ENCODE measurements at regions not wholly inside any gene's neighbourhood (a gene's known extent, or its start where the extent isn't known, plus 50 kb on each side); places are given as distances from the start of the nearest gene placed in this dataset.

GRCh38 chr21:35811191-35811806 is 249.0 kb downstream of the SETD4 start:
- POLR2A ChIA-PET = no interaction called here
- FAIRE-seq = no peak

GRCh38 chr21:35810431-35810970 is 249.8 kb downstream of the SETD4 start:
- Histone ChIP-seq H3K4me1 (no peaks in the 10 kb centered on the region), H3K27ac (no peak overlapping the region), H3K9me3 (no peaks in the 10 kb centered on the region), H3K4me3 (no peak overlapping the region), H3K4me2 (no peak overlapping the region)
- ATAC-seq = no peak
- ChIA-PET POLR2A (no interaction called here), CTCF (interaction anchor here (0.8 kb wide), 1 partner anchor 9 kb away, joined by 3 read pairs; no protein-coding TSS in a partner anchor)
- FAIRE-seq = no peak
- 60% methylated on average over 7 of the region's 7 CpGs for WGBS (ENCODE audit: missing lambda C conversion rate)
- no peak for TF ChIP-seq KDM5A (IDR thresholded peaks at IDR 0.05)
- TF ChIP-seq HES2 (IDR thresholded peaks at IDR 0.05) = no peak
- TF ChIP-seq, protein P1, sequence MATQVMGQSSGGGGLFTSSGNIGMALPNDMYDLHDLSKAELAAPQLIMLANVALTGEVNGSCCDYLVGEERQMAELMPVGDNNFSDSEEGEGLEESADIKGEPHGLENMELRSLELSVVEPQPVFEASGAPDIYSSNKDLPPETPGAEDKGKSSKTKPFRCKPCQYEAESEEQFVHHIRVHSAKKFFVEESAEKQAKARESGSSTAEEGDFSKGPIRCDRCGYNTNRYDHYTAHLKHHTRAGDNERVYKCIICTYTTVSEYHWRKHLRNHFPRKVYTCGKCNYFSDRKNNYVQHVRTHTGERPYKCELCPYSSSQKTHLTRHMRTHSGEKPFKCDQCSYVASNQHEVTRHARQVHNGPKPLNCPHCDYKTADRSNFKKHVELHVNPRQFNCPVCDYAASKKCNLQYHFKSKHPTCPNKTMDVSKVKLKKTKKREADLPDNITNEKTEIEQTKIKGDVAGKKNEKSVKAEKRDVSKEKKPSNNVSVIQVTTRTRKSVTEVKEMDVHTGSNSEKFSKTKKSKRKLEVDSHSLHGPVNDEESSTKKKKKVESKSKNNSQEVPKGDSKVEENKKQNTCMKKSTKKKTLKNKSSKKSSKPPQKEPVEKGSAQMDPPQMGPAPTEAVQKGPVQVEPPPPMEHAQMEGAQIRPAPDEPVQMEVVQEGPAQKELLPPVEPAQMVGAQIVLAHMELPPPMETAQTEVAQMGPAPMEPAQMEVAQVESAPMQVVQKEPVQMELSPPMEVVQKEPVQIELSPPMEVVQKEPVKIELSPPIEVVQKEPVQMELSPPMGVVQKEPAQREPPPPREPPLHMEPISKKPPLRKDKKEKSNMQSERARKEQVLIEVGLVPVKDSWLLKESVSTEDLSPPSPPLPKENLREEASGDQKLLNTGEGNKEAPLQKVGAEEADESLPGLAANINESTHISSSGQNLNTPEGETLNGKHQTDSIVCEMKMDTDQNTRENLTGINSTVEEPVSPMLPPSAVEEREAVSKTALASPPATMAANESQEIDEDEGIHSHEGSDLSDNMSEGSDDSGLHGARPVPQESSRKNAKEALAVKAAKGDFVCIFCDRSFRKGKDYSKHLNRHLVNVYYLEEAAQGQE (IDR thresholded peaks at IDR 0.05) = no peak
- TF ChIP-seq ESRRA (IDR thresholded peaks at IDR 0.05; ENCODE audit: borderline replicate concordance, low read length) = no peak
- no peak for TF ChIP-seq HOXB13 (CRISPR knock-in tag; IDR thresholded peaks at IDR 0.05; ENCODE audit: low read depth)
- no peak for TF ChIP-seq EHMT2 (IDR thresholded peaks at IDR 0.05; ENCODE audit: low read depth)
- no peak for TF ChIP-seq EHF (CRISPR knock-in tag; IDR thresholded peaks at IDR 0.05)
- no peak for TF ChIP-seq MAZ (IDR thresholded peaks at IDR 0.05; ENCODE audit: borderline replicate concordance, low read depth, low read length)
- no peak for TF ChIP-seq ZC3H11A (IDR thresholded peaks at IDR 0.05)
- no peak for TF ChIP-seq ZFP36 (IDR thresholded peaks at IDR 0.05; ENCODE audit: borderline replicate concordance, partially characterized antibody)
- no peak for TF ChIP-seq HOXA7 (CRISPR knock-in tag; IDR thresholded peaks at IDR 0.05)
- TF ChIP-seq GATA3 (IDR thresholded peaks at IDR 0.05; ENCODE audit: borderline replicate concordance) = no peak
- TF ChIP-seq, protein P2, sequence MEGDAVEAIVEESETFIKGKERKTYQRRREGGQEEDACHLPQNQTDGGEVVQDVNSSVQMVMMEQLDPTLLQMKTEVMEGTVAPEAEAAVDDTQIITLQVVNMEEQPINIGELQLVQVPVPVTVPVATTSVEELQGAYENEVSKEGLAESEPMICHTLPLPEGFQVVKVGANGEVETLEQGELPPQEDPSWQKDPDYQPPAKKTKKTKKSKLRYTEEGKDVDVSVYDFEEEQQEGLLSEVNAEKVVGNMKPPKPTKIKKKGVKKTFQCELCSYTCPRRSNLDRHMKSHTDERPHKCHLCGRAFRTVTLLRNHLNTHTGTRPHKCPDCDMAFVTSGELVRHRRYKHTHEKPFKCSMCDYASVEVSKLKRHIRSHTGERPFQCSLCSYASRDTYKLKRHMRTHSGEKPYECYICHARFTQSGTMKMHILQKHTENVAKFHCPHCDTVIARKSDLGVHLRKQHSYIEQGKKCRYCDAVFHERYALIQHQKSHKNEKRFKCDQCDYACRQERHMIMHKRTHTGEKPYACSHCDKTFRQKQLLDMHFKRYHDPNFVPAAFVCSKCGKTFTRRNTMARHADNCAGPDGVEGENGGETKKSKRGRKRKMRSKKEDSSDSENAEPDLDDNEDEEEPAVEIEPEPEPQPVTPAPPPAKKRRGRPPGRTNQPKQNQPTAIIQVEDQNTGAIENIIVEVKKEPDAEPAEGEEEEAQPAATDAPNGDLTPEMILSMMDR (IDR thresholded peaks at IDR 0.05) = no peak
- TF ChIP-seq, protein P3, sequence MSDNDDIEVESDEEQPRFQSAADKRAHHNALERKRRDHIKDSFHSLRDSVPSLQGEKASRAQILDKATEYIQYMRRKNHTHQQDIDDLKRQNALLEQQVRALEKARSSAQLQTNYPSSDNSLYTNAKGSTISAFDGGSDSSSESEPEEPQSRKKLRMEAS (IDR thresholded peaks at IDR 0.05) = no peak
- no peak for TF ChIP-seq RARB (CRISPR knock-in tag; IDR thresholded peaks at IDR 0.05)
- TF ChIP-seq POLR2AphosphoS2 (conservative IDR thresholded peaks at IDR 0.05; ENCODE audit: low read length) = no peak
- no peak for TF ChIP-seq SMC3 (IDR thresholded peaks at IDR 0.05)
- no peak for DNase-seq (ENCODE audit: low read depth in 1 of 2, low spot score in 1 of 2)

More at GRCh38 chr21:35811191-35811806, 249.0 kb downstream of the SETD4 start:
- H3K4me3 ChIP-seq = no peak overlapping the region
- no peak overlapping the region for H3K4me2 ChIP-seq
- no peak overlapping the region for H3K27ac ChIP-seq
- 50% methylated on average over 10 of the region's 10 CpGs for WGBS (ENCODE audit: missing lambda C conversion rate)
- H3K9me3 ChIP-seq = no peaks in the 10 kb centered on the region
- DNase-seq (ENCODE audit: low read depth in 1 of 2, low spot score in 1 of 2) = no peak
- H3K4me1 ChIP-seq = no peaks in the 10 kb centered on the region
- TF ChIP-seq EHMT2 (IDR thresholded peaks at IDR 0.05; ENCODE audit: low read depth) (no peak), KDM5A (IDR thresholded peaks at IDR 0.05) (no peak), ZC3H11A (IDR thresholded peaks at IDR 0.05) (no peak), CHD2 (IDR thresholded peaks at IDR 0.05; ENCODE audit: low read length, partially characterized antibody) (no peak), RNF2 (IDR thresholded peaks at IDR 0.05; ENCODE audit: borderline replicate concordance, low read depth) (no peak), SMC3 (IDR thresholded peaks at IDR 0.05) (no peak)
- no peak for ATAC-seq
- CTCF ChIA-PET = no interaction called here

Measured in A549 (cell line).